ENCODE measurements at regions not wholly inside any gene's neighbourhood (a gene's known extent, or its start where the extent isn't known, plus 50 kb on each side); places are given as distances from the start of the nearest gene placed in this dataset.

GRCh38 chr6:44500074-44500473, 112.6 kb downstream of the CDC5L start:
- no peak for DNase-seq

- DNase-seq: no peak
Measured at GRCh38 chr6:44503471-44503870, 116.0 kb downstream of the CDC5L start.

GRCh38 chr6:44504301-44504791, 116.8 kb downstream of the CDC5L start:
- DNase-seq: no peak

DNA sequence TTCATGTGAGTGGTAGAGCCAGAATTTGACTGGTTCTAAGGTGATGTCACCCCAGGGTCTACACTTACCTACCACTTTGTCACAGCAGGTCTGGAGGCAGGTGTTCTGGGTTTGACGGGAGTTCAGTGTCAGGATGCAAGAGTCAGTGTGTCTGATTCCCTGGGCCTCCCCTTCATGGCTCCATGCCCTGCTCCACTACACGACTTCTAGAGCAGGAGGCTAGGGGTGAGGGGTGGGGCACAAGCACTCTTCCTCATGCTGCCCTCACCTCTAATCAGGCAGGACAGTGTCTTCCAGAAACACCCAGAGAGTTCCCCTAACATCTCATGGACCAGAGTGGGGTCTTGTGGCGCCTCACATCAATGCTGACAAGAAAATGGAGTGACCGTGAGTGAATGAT, 118.2 kb downstream of the CDC5L start:
- DNase-seq: no peak

DNA sequence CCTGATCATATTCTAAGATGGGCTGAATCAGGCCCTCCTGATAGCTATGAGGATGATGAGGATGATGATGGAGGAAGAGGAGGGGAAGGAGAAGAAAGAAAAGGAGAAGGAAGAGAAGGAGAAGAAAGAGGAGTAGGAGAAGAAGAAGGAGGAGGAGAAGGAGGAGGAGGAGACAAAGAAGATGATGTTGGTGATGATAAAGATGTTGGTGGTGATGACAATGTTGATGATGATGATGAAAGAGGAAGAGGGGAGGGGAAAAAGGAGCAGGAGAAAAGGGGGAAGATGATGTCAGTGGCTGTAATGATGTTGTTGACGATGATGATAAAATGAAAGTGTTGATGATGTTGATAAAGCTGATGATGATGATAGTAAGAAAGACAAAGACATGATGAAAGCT, 119.5 kb downstream of the CDC5L start:
- DNase-seq: no peak

DNA sequence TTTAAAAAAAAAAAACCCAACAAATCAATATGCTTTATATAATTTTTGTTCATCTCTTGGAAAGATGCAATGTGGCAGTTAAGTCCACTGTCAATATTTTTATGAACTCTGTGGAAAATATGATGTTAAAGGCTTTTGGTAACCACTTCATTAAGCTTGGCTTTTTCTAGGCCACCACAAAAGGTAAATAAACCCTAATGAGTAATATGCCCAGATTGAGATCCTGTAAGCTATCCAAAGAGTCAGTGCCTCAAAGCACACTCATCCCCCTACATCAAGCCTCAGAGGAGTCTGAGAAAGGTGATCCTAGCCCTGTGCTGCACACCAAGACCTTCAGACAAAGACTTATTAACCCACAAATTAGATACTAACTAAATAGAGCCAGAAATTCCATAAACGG, 121.1 kb downstream of the CDC5L start:
- peak in 1 of 3 donors; percentile 33 for DNase-seq

GRCh38 chr6:44511126-44511525, 123.6 kb downstream of the CDC5L start:
- DNase-seq: no peak

DNA sequence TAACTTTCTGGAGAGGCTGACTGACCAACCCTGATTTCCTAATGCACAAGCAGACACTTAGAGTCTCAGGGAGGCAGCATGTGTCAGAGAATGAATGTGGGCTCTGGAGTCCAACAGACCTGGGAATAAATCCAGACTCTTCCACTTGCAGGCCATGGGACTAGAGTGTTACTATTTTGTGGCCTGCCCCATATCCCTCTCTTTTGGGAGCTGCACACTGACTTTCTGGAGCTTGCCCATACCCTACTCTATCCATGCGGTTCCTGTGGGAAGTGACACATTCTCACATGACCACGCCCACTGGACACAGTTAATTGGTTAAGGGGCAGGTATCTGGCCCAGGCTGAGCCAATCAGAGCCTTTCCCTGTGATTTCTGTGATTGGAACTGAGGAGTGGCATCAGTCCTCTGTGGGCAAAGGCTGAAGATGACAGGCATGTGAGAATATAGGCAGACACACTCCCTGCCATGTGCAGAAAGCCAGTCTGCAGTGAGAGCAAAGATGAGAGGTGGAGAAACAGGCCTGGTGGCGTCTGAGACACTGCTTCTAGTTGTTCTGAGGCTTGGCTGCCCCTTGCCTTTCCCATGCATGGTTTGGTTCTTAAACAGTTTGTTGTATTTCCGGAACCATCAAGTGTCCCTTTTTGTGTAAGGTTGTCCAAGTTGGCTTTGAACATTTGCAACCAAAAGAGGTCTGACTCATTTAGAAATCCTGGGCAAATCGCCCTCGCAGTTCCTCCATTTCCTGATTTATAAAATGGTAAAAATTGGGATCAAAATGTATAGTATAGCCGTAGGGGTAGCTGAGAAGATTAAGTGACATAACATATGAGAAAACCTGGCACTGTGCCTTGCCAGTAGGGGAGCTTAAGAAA, 125.6 kb downstream of the CDC5L start:
- DNase-seq: peak in 2 of 3 donors; percentile 54 to 67

- no peak for DNase-seq
Measured at GRCh38 chr6:44514085-44514484, 126.6 kb downstream of the CDC5L start.

GRCh38 chr6:44514576-44515193, 127.2 kb downstream of the CDC5L start:
- DNase-seq: no peak

GRCh38 chr6:44522871-44523270, 135.4 kb downstream of the CDC5L start:
- DNase-seq: no peak

GRCh38 chr6:44524476-44525227, 137.1 kb downstream of the CDC5L start:
- DNase-seq: no peak

DNA sequence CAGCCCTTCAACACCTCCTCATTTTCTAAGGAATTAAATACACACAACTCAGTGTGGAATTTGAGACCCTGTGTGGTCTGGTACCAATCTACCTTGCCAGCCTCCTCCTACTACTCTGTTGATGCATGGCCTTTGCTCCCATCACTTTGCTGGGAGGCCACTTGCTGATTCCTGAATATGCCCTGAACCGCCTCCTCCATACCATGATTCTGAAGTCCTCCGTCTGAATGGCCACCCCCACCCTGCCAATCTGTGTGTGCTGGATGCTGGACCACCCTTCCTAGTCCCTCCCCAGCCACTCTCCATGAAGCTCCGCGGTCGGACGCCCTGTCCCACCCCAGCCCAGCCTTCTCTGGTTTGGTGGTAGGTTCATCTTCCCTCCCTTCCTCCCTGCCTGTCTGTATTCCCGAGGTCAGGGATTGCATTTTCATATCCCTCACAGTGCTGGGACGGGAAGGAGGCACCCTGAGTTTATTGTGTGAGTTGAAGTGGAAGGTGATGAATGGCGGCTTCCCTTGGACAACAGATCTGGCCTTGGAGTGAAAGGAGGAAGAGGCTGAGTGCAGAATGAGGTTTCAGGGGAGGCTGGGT, 138.3 kb downstream of the CDC5L start:
- DNase-seq: no peak

DNA sequence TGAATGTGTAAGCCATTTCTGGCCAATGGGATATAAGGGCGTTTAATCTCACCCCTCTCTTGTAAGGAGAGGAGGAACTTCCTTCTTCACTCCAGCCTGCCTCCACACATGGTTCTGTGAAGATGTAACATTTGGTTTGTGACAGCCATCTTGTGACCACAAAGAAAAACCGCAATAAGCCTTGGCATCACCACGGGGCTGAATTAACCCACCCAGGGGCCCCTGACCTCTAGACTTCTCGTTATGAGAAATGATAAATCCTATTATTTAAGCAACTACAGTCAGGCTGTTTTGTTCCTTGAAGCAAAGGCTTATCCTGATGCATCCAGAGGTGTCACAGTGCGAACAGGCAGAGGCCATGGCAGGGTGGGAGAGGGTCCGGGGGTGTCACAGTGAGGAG, 139.7 kb downstream of the CDC5L start:
- no peak for DNase-seq

GRCh38 chr6:44527583-44528369, 140.3 kb downstream of the CDC5L start:
- peak in 1 of 3 donors; percentile 10 for DNase-seq

DNA sequence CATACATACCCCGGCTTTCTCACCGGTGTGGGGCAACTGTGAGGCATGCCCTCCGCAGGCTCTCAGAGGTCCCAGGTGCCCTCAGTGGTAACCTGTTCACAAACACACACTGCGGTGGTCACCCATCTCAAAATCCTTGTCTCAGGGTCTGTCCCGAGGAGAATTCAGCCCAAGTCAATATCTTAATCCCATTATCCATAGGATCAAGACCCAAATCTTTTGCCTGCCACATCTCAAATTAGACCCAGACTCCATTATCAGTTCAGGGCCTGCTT, 140.8 kb downstream of the CDC5L start:
- DNase-seq: no peak

- DNase-seq: no peak
Measured at GRCh38 chr6:44528716-44529115, 141.2 kb downstream of the CDC5L start.

DNA sequence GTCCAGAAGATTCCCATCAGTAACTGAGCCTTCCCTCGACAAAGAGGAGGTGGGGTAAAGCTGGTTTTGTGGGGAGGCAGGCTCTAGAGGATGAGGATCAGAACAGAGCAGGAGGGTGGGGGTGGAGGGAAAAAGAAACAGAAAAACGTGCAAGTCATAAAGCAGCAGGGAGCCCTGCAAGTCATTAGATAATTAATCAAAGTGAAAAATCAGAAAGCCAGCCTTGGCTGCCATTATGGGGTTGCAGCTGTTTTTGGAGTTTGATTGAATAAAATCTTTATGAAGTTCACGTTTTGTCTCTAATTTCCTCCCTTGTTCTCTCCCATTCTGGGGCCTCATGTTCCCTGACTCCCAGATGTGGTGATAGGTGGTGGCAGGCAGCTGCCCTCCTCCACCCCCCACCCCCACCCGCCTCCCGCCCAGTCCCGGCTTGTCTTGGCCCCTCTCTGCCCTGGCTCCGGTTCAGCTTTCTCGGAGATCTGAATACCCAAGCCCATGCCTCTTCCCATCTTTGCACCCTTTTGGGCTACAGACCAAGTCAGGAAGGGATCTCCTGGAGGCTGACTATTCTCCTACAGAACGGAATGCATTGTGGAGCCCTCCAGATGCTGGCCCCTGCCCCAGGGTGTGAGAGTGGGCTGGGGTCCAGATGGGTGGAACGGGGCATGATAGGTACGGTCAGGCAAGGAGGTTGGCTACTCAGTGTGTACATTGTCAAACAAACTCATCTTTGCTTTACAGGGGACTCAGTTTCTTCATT, 141.8 kb downstream of the CDC5L start:
- no peak for DNase-seq

DNA sequence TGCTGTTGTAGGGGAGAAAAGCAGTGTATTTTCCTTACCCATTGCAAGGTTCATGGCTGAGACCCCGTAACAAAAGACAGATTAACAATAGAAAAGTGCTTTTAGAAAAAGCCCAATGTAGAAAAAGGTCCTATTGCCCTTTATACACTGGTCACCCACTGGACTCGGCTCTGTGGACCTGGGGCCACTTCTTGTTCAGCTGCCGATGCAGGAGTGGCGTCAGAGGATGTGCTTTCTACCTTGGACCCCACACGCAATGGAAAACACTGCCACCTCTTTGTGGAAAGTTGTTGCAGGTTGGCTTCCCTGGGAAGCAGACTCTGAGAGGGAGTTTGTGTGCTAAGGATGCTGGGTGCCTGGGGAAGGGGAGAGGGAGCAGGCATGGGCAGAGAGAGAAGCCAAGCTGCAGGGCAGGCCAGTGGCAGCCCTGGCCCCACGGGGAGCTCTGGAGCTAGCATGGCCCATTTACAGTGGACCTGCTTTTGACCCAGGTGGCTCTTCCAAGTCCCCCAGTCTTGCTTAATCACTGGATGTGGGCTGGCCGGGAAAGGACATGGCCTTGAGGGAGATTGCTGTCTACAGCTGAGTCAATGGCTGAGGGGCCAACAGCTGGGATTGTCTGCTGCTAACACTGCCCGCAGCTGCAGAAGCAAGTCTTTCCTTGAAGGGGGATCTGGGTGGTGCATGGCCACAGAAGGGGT, 142.9 kb downstream of the CDC5L start:
- DNase-seq: peak in 1 of 3 donors; percentile 39

DNA sequence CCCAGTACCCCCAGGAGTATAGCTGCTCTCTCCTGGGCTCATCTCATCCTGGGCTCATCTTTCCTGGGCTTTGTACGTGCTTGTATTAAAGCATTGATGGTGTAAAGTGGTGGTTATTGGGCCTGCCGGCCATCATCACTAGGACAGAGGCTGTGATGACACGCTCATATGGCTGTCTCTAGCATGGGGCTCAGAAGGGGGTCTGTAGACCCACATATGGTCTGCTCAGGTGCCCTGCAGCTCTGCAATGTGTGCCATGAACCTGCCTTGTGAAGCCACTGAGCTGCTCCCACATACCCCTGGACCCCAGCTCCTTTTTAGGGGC, 143.4 kb downstream of the CDC5L start:
- no peak for DNase-seq

Data from muscle of back (tissue), 3 donors.